HG02973 (cell line): ENCODE measurements at regions not wholly inside any gene's neighbourhood (a gene's known extent, or its start where the extent isn't known, plus 50 kb on each side); places are given as distances from the start of the nearest gene placed in this dataset.
"Not testable (repeated sequence)": the region's sequence is repeated elsewhere in the genome, so short reads cannot be mapped to it uniquely, and the experiment has no call there.

Source experiments
- ATAC-seq: cut with Tn5 transposase; IDR thresholded peaks from one replicate; pipeline ENCODE4 v1.9.1; 2021; ENCODE audit warnings: moderate library complexity; ENCODE audit not compliant: unreplicated experiment

- no peak for ATAC-seq
Observed at GRCh38 chr5:68027519-68027918, 188.0 kb upstream of the PIK3R1 start.

GRCh38 chr5:68026092-68026885 is 189.3 kb upstream of the PIK3R1 start:
- no peak for ATAC-seq

- ATAC-seq = no peak
Observed at GRCh38 chr5:68024426-68024825, 191.1 kb upstream of the PIK3R1 start.

GRCh38 chr5:68021916-68022315 is 193.6 kb upstream of the PIK3R1 start:
- no peak for ATAC-seq

GRCh38 chr5:68021227-68021626 is 194.3 kb upstream of the PIK3R1 start:
- no peak for ATAC-seq

- not testable (repeated sequence) for ATAC-seq
Observed at GRCh38 chr5:68020461-68020969, 195.0 kb upstream of the PIK3R1 start.

- no peak for ATAC-seq
Observed at GRCh38 chr5:68015381-68016302, 199.9 kb upstream of the PIK3R1 start.

GRCh38 chr5:68012831-68013230 is 202.7 kb upstream of the PIK3R1 start:
- no peak for ATAC-seq

- ATAC-seq = no peak
Observed at GRCh38 chr5:68012429-68012828, 203.1 kb upstream of the PIK3R1 start.

GRCh38 chr5:68011801-68012200 is 203.8 kb upstream of the PIK3R1 start:
- no peak for ATAC-seq

- no peak for ATAC-seq
Observed at GRCh38 chr5:68011259-68011760, 204.2 kb upstream of the PIK3R1 start.

GRCh38 chr5:68010740-68011139 is 204.8 kb upstream of the PIK3R1 start:
- ATAC-seq = no peak

GRCh38 chr5:68007451-68007850 is 208.1 kb upstream of the PIK3R1 start:
- no peak for ATAC-seq

GRCh38 chr5:68002836-68003235 is 212.7 kb upstream of the PIK3R1 start:
- ATAC-seq = no peak

- no peak for ATAC-seq
Observed at GRCh38 chr5:68000805-68001204, 214.8 kb upstream of the PIK3R1 start.

- ATAC-seq = no peak
Observed at GRCh38 chr5:67999391-67999790, 216.2 kb upstream of the PIK3R1 start.

GRCh38 chr5:67998709-67999261 is 216.8 kb upstream of the PIK3R1 start:
- ATAC-seq = no peak

GRCh38 chr5:67997892-67998457 is 217.6 kb upstream of the PIK3R1 start:
- ATAC-seq = no peak

GRCh38 chr5:67997148-67997547 is 218.4 kb upstream of the PIK3R1 start:
- ATAC-seq = no peak

GRCh38 chr5:67996596-67996995 is 219.0 kb upstream of the PIK3R1 start:
- ATAC-seq = no peak

GRCh38 chr5:67992923-67993322 is 222.6 kb upstream of the PIK3R1 start:
- no peak for ATAC-seq
